ENCODE measurements at regions not wholly inside any gene's neighbourhood (a gene's known extent, or its start where the extent isn't known, plus 50 kb on each side); places are given as distances from the start of the nearest gene placed in this dataset.
"Not testable (repeated sequence)": the region's sequence is repeated elsewhere in the genome, so short reads cannot be mapped to it uniquely, and the experiment has no call there.

DNA sequence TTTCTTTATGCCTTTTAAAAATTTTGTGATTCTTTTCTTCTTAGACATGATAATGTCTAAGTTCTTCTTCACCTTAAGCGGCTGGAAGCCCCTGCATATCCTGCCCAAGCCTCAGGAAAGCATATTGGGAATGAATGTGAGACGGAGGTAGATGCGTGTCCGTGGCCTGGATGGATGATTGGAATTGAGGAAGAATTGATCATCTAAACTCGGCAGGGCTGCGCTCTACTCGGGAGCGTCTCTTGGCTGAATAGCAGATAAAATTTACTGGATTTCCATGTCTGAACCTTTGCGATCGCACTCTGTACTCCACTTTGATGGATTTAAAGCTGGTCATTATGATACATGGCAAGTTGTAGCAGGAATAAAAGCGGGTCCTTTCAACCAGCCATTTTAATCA, 406.7 kb upstream of the ONECUT1 start:
- Mint-ChIP-seq H3K36me3 (no peaks in the 10 kb centered on the region), H3K4me1 (no peaks in the 10 kb centered on the region), H3K9me3 (peaks cover 3 to 5% of the 10 kb centered on the region in 2 donors), H3K27me3 (ENCODE audit: low read depth in 2 of 2) (no peaks in the 10 kb centered on the region), H3K4me3 (no peak overlapping the region), H3K27ac (no peak overlapping the region)
- WGBS (ENCODE audit: insufficient coverage): 75% methylated on average over 11 of the region's 11 CpGs
- intact Hi-C loops (cut with micrococcal nuclease): no loop called here
- H3K9me3 ChIP-seq (ENCODE audit: control insufficient read depth, insufficient read depth, low read length): no peaks in the 10 kb centered on the region
- H3K4me3 ChIP-seq (ENCODE audit: low read length): no peak overlapping the region
- H3K4me1 ChIP-seq (ENCODE audit: control insufficient read depth, insufficient read depth, low read length): no peaks in the 10 kb centered on the region
- H3K27ac ChIP-seq (ENCODE audit: low read length): no peak overlapping the region
- no peaks in the 10 kb centered on the region for H3K36me3 ChIP-seq (ENCODE audit: control insufficient read depth, insufficient read depth, low read length)
- no peak for ATAC-seq
- TF ChIP-seq, protein P1, sequence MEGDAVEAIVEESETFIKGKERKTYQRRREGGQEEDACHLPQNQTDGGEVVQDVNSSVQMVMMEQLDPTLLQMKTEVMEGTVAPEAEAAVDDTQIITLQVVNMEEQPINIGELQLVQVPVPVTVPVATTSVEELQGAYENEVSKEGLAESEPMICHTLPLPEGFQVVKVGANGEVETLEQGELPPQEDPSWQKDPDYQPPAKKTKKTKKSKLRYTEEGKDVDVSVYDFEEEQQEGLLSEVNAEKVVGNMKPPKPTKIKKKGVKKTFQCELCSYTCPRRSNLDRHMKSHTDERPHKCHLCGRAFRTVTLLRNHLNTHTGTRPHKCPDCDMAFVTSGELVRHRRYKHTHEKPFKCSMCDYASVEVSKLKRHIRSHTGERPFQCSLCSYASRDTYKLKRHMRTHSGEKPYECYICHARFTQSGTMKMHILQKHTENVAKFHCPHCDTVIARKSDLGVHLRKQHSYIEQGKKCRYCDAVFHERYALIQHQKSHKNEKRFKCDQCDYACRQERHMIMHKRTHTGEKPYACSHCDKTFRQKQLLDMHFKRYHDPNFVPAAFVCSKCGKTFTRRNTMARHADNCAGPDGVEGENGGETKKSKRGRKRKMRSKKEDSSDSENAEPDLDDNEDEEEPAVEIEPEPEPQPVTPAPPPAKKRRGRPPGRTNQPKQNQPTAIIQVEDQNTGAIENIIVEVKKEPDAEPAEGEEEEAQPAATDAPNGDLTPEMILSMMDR (IDR thresholded peaks at IDR 0.05): no peak
- no peaks in the 10 kb centered on the region for H3K27me3 ChIP-seq (ENCODE audit: control insufficient read depth, insufficient read depth, low read length)
- DNase-seq: no peak

DNA sequence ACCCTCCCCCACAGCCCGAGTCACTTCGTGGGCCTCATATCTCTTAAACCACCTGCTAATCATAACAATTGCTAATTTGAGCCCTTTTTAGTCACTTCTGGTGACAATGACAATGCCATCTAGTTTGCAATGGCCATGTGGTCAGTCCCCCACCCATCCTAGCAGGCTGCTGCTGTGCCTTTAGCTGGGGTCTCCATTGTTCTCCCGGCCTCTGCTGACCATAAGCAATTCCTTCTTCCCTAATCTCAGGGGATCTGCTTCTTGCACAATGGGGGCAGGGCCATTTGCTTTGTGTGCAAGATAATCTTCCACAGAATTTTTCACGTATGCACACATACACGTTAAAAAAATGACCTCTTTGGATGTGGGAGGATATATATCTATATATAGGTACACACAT, 406.1 kb upstream of the ONECUT1 start:
- H3K27me3 Mint-ChIP-seq (ENCODE audit: low read depth in 2 of 2): no peaks in the 10 kb centered on the region
- DNase-seq (no peak), ATAC-seq (no peak)
- H3K27ac Mint-ChIP-seq: no peak overlapping the region
- H3K4me3 Mint-ChIP-seq: no peak overlapping the region
- TF ChIP-seq, protein P1 (IDR thresholded peaks at IDR 0.05): no peak
- Histone ChIP-seq H3K27ac (ENCODE audit: low read length) (no peak overlapping the region), H3K9me3 (ENCODE audit: control insufficient read depth, insufficient read depth, low read length) (no peaks in the 10 kb centered on the region), H3K27me3 (ENCODE audit: control insufficient read depth, insufficient read depth, low read length) (no peaks in the 10 kb centered on the region), H3K4me1 (ENCODE audit: control insufficient read depth, insufficient read depth, low read length) (no peaks in the 10 kb centered on the region), H3K4me3 (ENCODE audit: low read length) (no peak overlapping the region), H3K36me3 (ENCODE audit: control insufficient read depth, insufficient read depth, low read length) (no peaks in the 10 kb centered on the region)
- WGBS (ENCODE audit: insufficient coverage): 57% methylated on average over 3 of the region's 5 CpGs
- H3K4me1 Mint-ChIP-seq: no peaks in the 10 kb centered on the region
- intact Hi-C loops (cut with micrococcal nuclease): no loop called here
- H3K36me3 Mint-ChIP-seq: no peaks in the 10 kb centered on the region
- peaks cover 3 to 5% of the 10 kb centered on the region in 2 donors for H3K9me3 Mint-ChIP-seq

DNA sequence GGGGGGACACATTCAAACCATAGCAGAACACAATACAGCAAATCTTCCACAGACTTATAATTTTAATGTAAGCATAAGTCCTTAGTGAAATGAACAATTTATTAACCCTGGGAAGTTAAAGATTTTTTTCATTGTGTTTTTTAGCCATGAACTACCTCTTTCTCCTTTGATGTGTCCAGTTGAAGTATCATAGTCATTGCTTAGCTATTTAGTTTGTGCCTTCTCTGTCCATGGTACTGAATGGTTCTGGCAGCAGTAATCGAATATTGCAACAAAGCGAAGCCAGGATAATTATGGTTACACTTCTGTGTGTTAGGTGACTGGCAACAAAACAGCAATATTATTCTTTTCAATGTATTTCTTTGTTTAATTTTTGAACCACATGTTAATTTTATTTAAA, 403.0 kb upstream of the ONECUT1 start:
- Histone ChIP-seq H3K27ac (ENCODE audit: low read length) (no peak overlapping the region), H3K4me3 (ENCODE audit: low read length) (no peak overlapping the region), H3K27me3 (ENCODE audit: control insufficient read depth, insufficient read depth, low read length) (peaks cover 2% of the 10 kb centered on the region), H3K4me1 (ENCODE audit: control insufficient read depth, insufficient read depth, low read length) (no peaks in the 10 kb centered on the region), H3K36me3 (ENCODE audit: control insufficient read depth, insufficient read depth, low read length) (no peaks in the 10 kb centered on the region), H3K9me3 (ENCODE audit: control insufficient read depth, insufficient read depth, low read length) (no peaks in the 10 kb centered on the region)
- Mint-ChIP-seq H3K27me3 (ENCODE audit: low read depth in 2 of 2) (no peaks in the 10 kb centered on the region), H3K27ac (no peak overlapping the region), H3K4me3 (no peak overlapping the region), H3K36me3 (no peaks in the 10 kb centered on the region), H3K4me1 (no peaks in the 10 kb centered on the region), H3K9me3 (peaks cover 3 to 4% of the 10 kb centered on the region in 2 donors)
- 75% methylated on average over 2 of the region's 2 CpGs for WGBS (ENCODE audit: insufficient coverage)
- intact Hi-C loops (cut with micrococcal nuclease): no loop called here
- TF ChIP-seq, protein P1 (IDR thresholded peaks at IDR 0.05): no peak
- DNase-seq (no peak), ATAC-seq (no peak)

DNA sequence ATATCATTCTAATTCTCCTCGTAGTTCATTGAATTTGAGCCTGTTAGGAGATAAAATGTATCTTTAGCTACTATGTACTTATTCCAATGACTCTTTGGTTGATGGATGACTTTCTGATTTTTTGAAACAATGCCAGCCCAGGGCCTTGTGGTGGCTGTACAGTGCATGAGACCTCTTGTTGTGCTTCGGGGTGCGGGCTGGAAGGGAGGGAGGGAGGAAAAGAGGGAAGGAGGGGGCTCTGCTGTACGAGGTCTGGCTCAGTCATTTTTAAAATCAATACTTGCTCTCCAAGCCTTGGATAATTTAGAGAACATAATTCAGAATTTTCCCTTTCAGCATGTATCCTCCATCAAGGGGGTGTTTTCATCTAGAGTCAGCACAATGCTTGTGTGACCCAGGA, 399.7 kb upstream of the ONECUT1 start:
- H3K27ac Mint-ChIP-seq: no peak overlapping the region
- intact Hi-C loops (cut with micrococcal nuclease): no loop called here
- H3K36me3 Mint-ChIP-seq: no peaks in the 10 kb centered on the region
- ATAC-seq (no peak), DNase-seq (no peak)
- H3K27me3 Mint-ChIP-seq (ENCODE audit: low read depth in 2 of 2): no peaks in the 10 kb centered on the region
- H3K4me1 ChIP-seq (ENCODE audit: control insufficient read depth, insufficient read depth, low read length): no peaks in the 10 kb centered on the region
- H3K27ac ChIP-seq (ENCODE audit: low read length): no peak overlapping the region
- H3K9me3 ChIP-seq (ENCODE audit: control insufficient read depth, insufficient read depth, low read length): no peaks in the 10 kb centered on the region
- peaks cover 2% of the 10 kb centered on the region for H3K27me3 ChIP-seq (ENCODE audit: control insufficient read depth, insufficient read depth, low read length)
- H3K4me1 Mint-ChIP-seq: no peaks in the 10 kb centered on the region
- H3K4me3 Mint-ChIP-seq: no peak overlapping the region
- TF ChIP-seq, protein P1 (IDR thresholded peaks at IDR 0.05): no peak
- H3K4me3 ChIP-seq (ENCODE audit: low read length): no peak overlapping the region
- no peaks in the 10 kb centered on the region for H3K36me3 ChIP-seq (ENCODE audit: control insufficient read depth, insufficient read depth, low read length)
- 73% methylated on average over 3 of the region's 4 CpGs for WGBS (ENCODE audit: insufficient coverage)
- H3K9me3 Mint-ChIP-seq: peaks cover 6% of the 10 kb centered on the region in 2 donors

DNA sequence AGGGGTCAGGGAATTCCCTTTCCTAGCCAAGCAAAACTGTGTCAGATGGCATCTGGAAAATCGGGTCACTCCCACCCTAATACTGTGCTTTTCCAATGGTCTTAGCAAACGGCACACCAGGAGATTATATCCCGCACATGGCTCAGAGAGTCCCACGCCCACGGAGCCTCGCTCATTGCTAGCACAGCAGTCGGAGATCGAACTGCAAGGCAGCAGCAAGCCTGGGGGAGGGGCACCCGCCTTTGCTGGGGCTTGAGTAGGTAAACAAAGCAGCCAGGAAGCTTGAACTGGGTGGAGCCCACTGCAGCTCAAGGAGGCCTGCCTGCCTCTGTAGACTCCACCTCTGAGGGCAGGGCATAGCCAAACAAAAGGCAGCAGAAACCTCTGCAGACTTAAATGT, 393.3 kb upstream of the ONECUT1 start:
- H3K9me3 Mint-ChIP-seq; H3K27me3 ChIP-seq (ENCODE audit: control insufficient read depth, insufficient read depth, low read length); H3K4me3 Mint-ChIP-seq; intact Hi-C loops (cut with micrococcal nuclease); H3K27ac Mint-ChIP-seq; H3K4me3 ChIP-seq (ENCODE audit: low read length); H3K36me3 ChIP-seq (ENCODE audit: control insufficient read depth, insufficient read depth, low read length); ATAC-seq; H3K4me1 ChIP-seq (ENCODE audit: control insufficient read depth, insufficient read depth, low read length); H3K4me1 Mint-ChIP-seq; H3K36me3 Mint-ChIP-seq; H3K27ac ChIP-seq (ENCODE audit: low read length); H3K9me3 ChIP-seq (ENCODE audit: control insufficient read depth, insufficient read depth, low read length); H3K27me3 Mint-ChIP-seq (ENCODE audit: low read depth in 2 of 2); DNase-seq: not testable (repeated sequence)
- 95% methylated on average over 9 of the region's 9 CpGs for WGBS (ENCODE audit: insufficient coverage)

Measured in natural killer cell (primary cell).